ENCODE measurements at regions not wholly inside any gene's neighbourhood (a gene's known extent, or its start where the extent isn't known, plus 50 kb on each side); places are given as distances from the start of the nearest gene placed in this dataset.
"Not testable (repeated sequence)": the region's sequence is repeated elsewhere in the genome, so short reads cannot be mapped to it uniquely, and the experiment has no call there.

- not testable (repeated sequence) for TF ChIP-seq EZH2phosphoT487 (IDR thresholded peaks at IDR 0.05; ENCODE audit: low read depth); CTCF (IDR thresholded peaks at IDR 0.05; ENCODE audit: low read depth, low read length)
Observed at GRCh38 chr13:67902960-67903359, 672.8 kb upstream of the PCDH9 start.
